IMR-90 (cell line): ENCODE measurements at regions not wholly inside any gene's neighbourhood (a gene's known extent, or its start where the extent isn't known, plus 50 kb on each side); places are given as distances from the start of the nearest gene placed in this dataset.

Experiments used
- ATAC-seq: fragments of 200-7000 bp; cut with Tn5 transposase; 2 replicates; pipeline ENCODE4 v1.9.1; 2020; ENCODE audit warnings: low read depth, mild to moderate bottlenecking, moderate library complexity
- BruUV-seq: library from RNA; stranded (reverse); fragments of 400-500 nt; replicated peaks from 2 replicates; lab custom pipeline; 2021; lab: Mats Ljungman, UMichigan
- CTCF ChIA-PET: fragments of 300-600 bp; formaldehyde crosslinking; extraction: SDS; loops from one replicate; lab custom pipeline; 2021; ENCODE audit warnings: antibody characterized with exemption; lab: Yijun Ruan, JAX
- POLR2A ChIA-PET: fragments of 300-600 bp; sonication (Branson Sonifier 250); formaldehyde crosslinking; loops from one replicate; lab custom pipeline; 2022; ENCODE audit warnings: antibody characterized with exemption; ENCODE audit not compliant: unreplicated experiment; lab: Charles Lee
- DNase-seq: peaks from one replicate; pipeline ENCODE4 v3.0.0; 2013
- H2AFZ ChIP-seq: replicated peaks from 2 replicates; pipeline ENCODE3; 2013; ENCODE audit warnings: low read length, mild to moderate bottlenecking; ENCODE audit not compliant: poor library complexity
- H2AK5ac ChIP-seq: 2 replicates; pipeline ENCODE4 v1.6.1; 2013; ENCODE audit warnings: low read depth, low read length, inconsistent platforms
- H2AK9ac ChIP-seq: replicated peaks from 2 replicates; pipeline ENCODE3; 2013; ENCODE audit warnings: mild to moderate bottlenecking, low read depth, low read length, moderate library complexity; ENCODE audit not compliant: poor library complexity
- H2BK120ac ChIP-seq: 2 replicates; pipeline ENCODE4 v1.6.1; 2013; ENCODE audit warnings: low read depth, low read length, inconsistent platforms
- H2BK15ac ChIP-seq: 3 replicates; pipeline ENCODE4 v1.6.1; 2013; ENCODE audit warnings: low read depth, low read length, inconsistent platforms
- H2BK20ac ChIP-seq: 2 replicates; pipeline ENCODE4 v1.6.1; 2013; ENCODE audit warnings: low read depth, mild to moderate bottlenecking, inconsistent platforms, low read length, moderate library complexity
- H2BK5ac ChIP-seq: 2 replicates; pipeline ENCODE4 v1.6.1; 2013; ENCODE audit warnings: mild to moderate bottlenecking, low read depth, low read length, inconsistent platforms; ENCODE audit not compliant: poor library complexity, severe bottlenecking
- H3K14ac ChIP-seq: replicated peaks from 2 replicates; pipeline ENCODE4 v1.6.1; 2013; ENCODE audit warnings: low read depth, low read length, inconsistent platforms
- H3K18ac ChIP-seq: 2 replicates; pipeline ENCODE4 v1.6.1; 2013; ENCODE audit warnings: low read depth, low read length, control low read depth
- H3K23ac ChIP-seq: 2 replicates; pipeline ENCODE4 v1.6.1; 2013; ENCODE audit warnings: low read depth, low read length, inconsistent platforms
- H3K27ac ChIP-seq: 2 replicates; pipeline ENCODE4 v1.5.1; 2013; ENCODE audit warnings: mild to moderate bottlenecking, control low read depth, low read length; ENCODE audit not compliant: insufficient read depth
- H3K27me3 ChIP-seq: 2 replicates; pipeline ENCODE4 v1.6.1; 2013; ENCODE audit warnings: low read length; ENCODE audit not compliant: control insufficient read depth, insufficient read depth
- H3K36me3 ChIP-seq: 2 replicates; pipeline ENCODE4 v1.6.1; 2013; ENCODE audit warnings: low read length, mixed read lengths; ENCODE audit not compliant: control insufficient read depth, insufficient read depth
- H3K4ac ChIP-seq: 2 replicates; pipeline ENCODE4 v1.6.1; 2013; ENCODE audit warnings: low read depth, low read length, inconsistent platforms
- H3K4me1 ChIP-seq: 2 replicates; pipeline ENCODE4 v1.6.1; 2013; ENCODE audit warnings: low read length, mixed read lengths; ENCODE audit not compliant: control insufficient read depth, insufficient read depth
- H3K4me2 ChIP-seq: 2 replicates; pipeline ENCODE4 v1.6.1; 2013; ENCODE audit warnings: low read depth, mild to moderate bottlenecking, control low read depth, low read length, moderate library complexity
- H3K4me3 ChIP-seq: 2 replicates; pipeline ENCODE4 v1.5.1; 2013; ENCODE audit warnings: low read depth, mild to moderate bottlenecking, control low read depth, low read length, moderate library complexity; ENCODE audit not compliant: insufficient read depth
- H3K56ac ChIP-seq: 2 replicates; pipeline ENCODE4 v1.6.1; 2013; ENCODE audit warnings: low read length, inconsistent platforms; ENCODE audit not compliant: insufficient read depth; ENCODE audit errors: extremely low read depth
- H3K79me1 ChIP-seq, 2 experiments: 2 replicates each; pipeline ENCODE4 v1.6.1; 2013; ENCODE audit warnings: low read length in 2 of 2, inconsistent platforms in 1 of 2, low read depth in 1 of 2
- H3K9ac ChIP-seq: 2 replicates; pipeline ENCODE4 v1.6.1; 2013; ENCODE audit warnings: low read depth, low read length, control low read depth
- H3K9me1 ChIP-seq: 2 replicates; pipeline ENCODE4 v1.6.1; 2013; ENCODE audit warnings: low read length, inconsistent platforms; ENCODE audit not compliant: insufficient read depth
- H3K9me3 ChIP-seq: 2 replicates; pipeline ENCODE4 v1.6.1; 2013; ENCODE audit warnings: low read length; ENCODE audit not compliant: control insufficient read depth, insufficient read depth
- H4K20me1 ChIP-seq: 2 replicates; pipeline ENCODE4 v1.6.1; 2013; ENCODE audit warnings: low read length, inconsistent platforms; ENCODE audit not compliant: insufficient read depth
- H4K5ac ChIP-seq: 2 replicates; pipeline ENCODE4 v1.6.1; 2013; ENCODE audit warnings: mild to moderate bottlenecking, low read depth, low read length, control low read depth
- H4K8ac ChIP-seq, 2 experiments: 2 replicates each; pipeline ENCODE4 v1.6.1; 2013; ENCODE audit warnings: low read depth in 2 of 2, low read length in 2 of 2, control low read depth in 1 of 2, inconsistent platforms in 1 of 2
- H4K91ac ChIP-seq: 2 replicates; pipeline ENCODE4 v1.6.1; 2013; ENCODE audit warnings: low read depth, low read length, inconsistent platforms; ENCODE audit not compliant: insufficient read depth
- BHLHE40 ChIP-seq: fragments of 150-350 bp; IDR thresholded peaks from 2 replicates; pipeline ENCODE4 v1.6.1; 2016; ENCODE audit warnings: mild to moderate bottlenecking, low read depth, low read length
- CEBPB ChIP-seq: IDR thresholded peaks from 2 replicates; pipeline ENCODE4 v1.6.1; 2012; ENCODE audit warnings: low read depth, low read length, improper control_type of control experiment
- CHD1 ChIP-seq: IDR thresholded peaks from 2 replicates; pipeline ENCODE4 v1.6.1; 2012; ENCODE audit warnings: low read depth, low read length, improper control_type of control experiment
- CTCF ChIP-seq: conservative IDR thresholded peaks from 2 replicates; pipeline ENCODE4 v1.5.1; 2012; ENCODE audit warnings: mild to moderate bottlenecking, low read depth, low read length, improper control_type of control experiment
- FOS ChIP-seq: fragments of 150-350 bp; IDR thresholded peaks from 2 replicates; pipeline ENCODE4 v1.6.1; 2016; ENCODE audit warnings: low read depth, low read length
- MAFK ChIP-seq: IDR thresholded peaks from 2 replicates; pipeline ENCODE4 v1.6.1; 2012; ENCODE audit warnings: low read depth, low read length, improper control_type of control experiment
- MAZ ChIP-seq: IDR thresholded peaks from 2 replicates; pipeline ENCODE4 v1.6.1; 2012; ENCODE audit warnings: low read depth, mild to moderate bottlenecking, low read length, improper control_type of control experiment, moderate library complexity, borderline replicate concordance
- MXI1 ChIP-seq: IDR thresholded peaks from 2 replicates; pipeline ENCODE4 v1.6.1; 2012; ENCODE audit warnings: low read depth, mild to moderate bottlenecking, low read length, moderate library complexity, borderline replicate concordance
- NFE2L2 ChIP-seq: fragments of 150-350 bp; IDR thresholded peaks from 2 replicates; pipeline ENCODE4 v1.6.1; 2016; ENCODE audit warnings: low read depth, mild to moderate bottlenecking, low read length
- POLR2A ChIP-seq: IDR thresholded peaks from 2 replicates; pipeline ENCODE4 v1.6.1; 2012; ENCODE audit warnings: mild to moderate bottlenecking, low read depth, low read length
- RAD21 ChIP-seq: IDR thresholded peaks from 2 replicates; pipeline ENCODE4 v1.6.1; 2012; ENCODE audit warnings: low read length, improper control_type of control experiment
- RCOR1 ChIP-seq: IDR thresholded peaks from 2 replicates; pipeline ENCODE4 v1.6.1; 2012; ENCODE audit warnings: mild to moderate bottlenecking, low read length, improper control_type of control experiment; ENCODE audit not compliant: insufficient replicate concordance
- RFX5 ChIP-seq: IDR thresholded peaks from 2 replicates; pipeline ENCODE4 v1.8.0; 2012; ENCODE audit warnings: low read depth, mild to moderate bottlenecking, low read length, moderate library complexity
- USF2 ChIP-seq: fragments of 150-350 bp; IDR thresholded peaks from 2 replicates; pipeline ENCODE4 v1.6.1; 2017; ENCODE audit warnings: mild to moderate bottlenecking, antibody characterized with exemption, low read length, low read depth
- WGBS, 2 experiments: methylation state at CpG; one replicate each; pipeline versions ENCODE4 v1.1.5 to v1.1.7; 2013; ENCODE audit warnings: missing lambda C conversion rate in 2 of 2; ENCODE audit not compliant: insufficient read length in 1 of 2; ENCODE audit errors: extremely low coverage in 2 of 2; 5-methylcytosine and 5-hydroxymethylcytosine counted together
- dilution Hi-C: fragments of 300-500 bp; cut with HindIII; formaldehyde crosslinking; loops from one replicate; pipeline ENCODE4 v1.14.3; 2018; ENCODE audit warnings: low sequenced_read_pairs; ENCODE audit not compliant: unreplicated experiment
- in situ Hi-C: fragments of 300-500 bp; cut with MboI; formaldehyde crosslinking; loops from 3 replicates; pipeline ENCODE4 v1.14.3; 2019; ENCODE audit warnings: low sequenced_read_pairs, inconsistent platforms, mixed read lengths
- intact Hi-C: fragments of 100-400 bp; cut with micrococcal nuclease; formaldehyde crosslinking; loops from 2 replicates; pipeline ENCODE4 v1.10.0; 2022
- TF ChIP-seq, protein P1 (sequence below): fragments of 150-350 bp; IDR thresholded peaks from 2 replicates; pipeline ENCODE4 v1.6.1; 2016; ENCODE audit warnings: low read depth, mild to moderate bottlenecking, low read length, moderate library complexity, borderline replicate concordance

DNA sequence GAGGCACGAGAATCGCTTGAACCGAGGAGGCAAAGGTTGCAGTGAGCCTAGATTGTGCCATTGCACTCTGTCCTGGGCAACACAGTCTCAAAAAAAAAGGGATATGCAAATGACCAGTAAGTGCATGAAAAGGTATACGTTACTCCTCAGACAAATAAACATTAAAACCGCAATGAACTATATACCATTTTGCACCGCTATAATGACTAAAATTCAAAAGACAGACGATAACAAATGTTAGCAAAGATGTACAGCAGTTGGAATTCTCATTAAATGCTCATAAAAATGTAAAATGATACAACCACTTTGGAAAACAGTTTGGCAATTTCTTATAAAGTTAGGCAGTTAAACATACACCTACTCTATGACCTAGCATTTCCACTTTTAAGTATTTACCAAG is 67.4 kb upstream of the MSH6 start:
- ChIA-PET POLR2A (no interaction called here), CTCF (no interaction called here)
- WGBS, 2 experiments = no CpG with 5 or more reads among the region's 7 CpGs
- H3K4me1 ChIP-seq = no peaks in the 10 kb centered on the region
- no peak overlapping the region for H3K4me2 ChIP-seq
- no peak overlapping the region for H4K8ac ChIP-seq
- no peak overlapping the region for H3K56ac ChIP-seq
- no peaks in the 10 kb centered on the region for H3K9me3 ChIP-seq
- H3K23ac ChIP-seq = no peak overlapping the region
- no peak overlapping the region for H2AK5ac ChIP-seq
- DNase-seq = no peak
- no peak overlapping the region for H3K18ac ChIP-seq
- H3K14ac ChIP-seq = no peak overlapping the region
- H3K79me1 ChIP-seq = no peaks in the 10 kb centered on the region
- BruUV-seq = no TSS peak
- no peaks in the 10 kb centered on the region for H4K20me1 ChIP-seq
- dilution Hi-C loops = no loop called here
- no peak for ATAC-seq
- no peak overlapping the region for H2BK120ac ChIP-seq
- no peak overlapping the region for H3K4me3 ChIP-seq
- no peak overlapping the region for H3K4ac ChIP-seq
- no peak overlapping the region for H2BK5ac ChIP-seq
- H4K5ac ChIP-seq = no peak overlapping the region
- no peak overlapping the region for H2AFZ ChIP-seq
- in situ Hi-C loops = no loop called here
- no peak overlapping the region for H4K91ac ChIP-seq
- no peak overlapping the region for H3K27ac ChIP-seq
- H2BK20ac ChIP-seq = no peak overlapping the region
- H2AK9ac ChIP-seq = no peak overlapping the region
- no peak overlapping the region for H3K9ac ChIP-seq
- no peaks in the 10 kb centered on the region for H3K36me3 ChIP-seq
- TF ChIP-seq MXI1 (no peak), RAD21 (no peak), NFE2L2 (no peak), MAFK (no peak), MAZ (no peak), FOS (no peak), POLR2A (no peak), RFX5 (no peak), BHLHE40 (no peak), USF2 (no peak), CHD1 (no peak), CTCF (no peak), RCOR1 (no peak), CEBPB (no peak)
- TF ChIP-seq, protein P1, sequence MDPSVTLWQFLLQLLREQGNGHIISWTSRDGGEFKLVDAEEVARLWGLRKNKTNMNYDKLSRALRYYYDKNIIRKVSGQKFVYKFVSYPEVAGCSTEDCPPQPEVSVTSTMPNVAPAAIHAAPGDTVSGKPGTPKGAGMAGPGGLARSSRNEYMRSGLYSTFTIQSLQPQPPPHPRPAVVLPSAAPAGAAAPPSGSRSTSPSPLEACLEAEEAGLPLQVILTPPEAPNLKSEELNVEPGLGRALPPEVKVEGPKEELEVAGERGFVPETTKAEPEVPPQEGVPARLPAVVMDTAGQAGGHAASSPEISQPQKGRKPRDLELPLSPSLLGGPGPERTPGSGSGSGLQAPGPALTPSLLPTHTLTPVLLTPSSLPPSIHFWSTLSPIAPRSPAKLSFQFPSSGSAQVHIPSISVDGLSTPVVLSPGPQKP = no peak
- no peaks in the 10 kb centered on the region for H3K9me1 ChIP-seq
- intact Hi-C loops = loop anchor here (5.0 kb wide), 1 partner anchor 48 kb away; no protein-coding TSS in a partner anchor
- no peak overlapping the region for H2BK15ac ChIP-seq
- H3K27me3 ChIP-seq = peaks cover 2% of the 10 kb centered on the region
